Cardiac septum (tissue), 1 donor: ENCODE measurements at regions not wholly inside any gene's neighbourhood (a gene's known extent, or its start where the extent isn't known, plus 50 kb on each side); places are given as distances from the start of the nearest gene placed in this dataset.
A peak's percentile ranks its signal among the peaks of the same experiment; 100 is the strongest.

Experiments
- DNase-seq: peaks from one replicate; pipeline ENCODE4 v3.0.0-alpha.2; 2020; ENCODE audit warnings: low spot score
- intact Hi-C: fragments of 100-400 bp; cut with DNase I; formaldehyde crosslinking; loops from one replicate; pipeline ENCODE4 v1.14.0; 2022
- donor health status: DM: no; HTN: no; CAD: no.

GRCh38 chr14:105842105-105842504 is 315.7 kb downstream of the TMEM121 start:
- DNase-seq: no peak
- intact Hi-C loops: no loop called here

- intact Hi-C loops: no loop called here
- DNase-seq: peak; percentile 67
These were observed 317.2 kb downstream of the TMEM121 start for GRCh38 chr14:105843444-105844046.

DNA sequence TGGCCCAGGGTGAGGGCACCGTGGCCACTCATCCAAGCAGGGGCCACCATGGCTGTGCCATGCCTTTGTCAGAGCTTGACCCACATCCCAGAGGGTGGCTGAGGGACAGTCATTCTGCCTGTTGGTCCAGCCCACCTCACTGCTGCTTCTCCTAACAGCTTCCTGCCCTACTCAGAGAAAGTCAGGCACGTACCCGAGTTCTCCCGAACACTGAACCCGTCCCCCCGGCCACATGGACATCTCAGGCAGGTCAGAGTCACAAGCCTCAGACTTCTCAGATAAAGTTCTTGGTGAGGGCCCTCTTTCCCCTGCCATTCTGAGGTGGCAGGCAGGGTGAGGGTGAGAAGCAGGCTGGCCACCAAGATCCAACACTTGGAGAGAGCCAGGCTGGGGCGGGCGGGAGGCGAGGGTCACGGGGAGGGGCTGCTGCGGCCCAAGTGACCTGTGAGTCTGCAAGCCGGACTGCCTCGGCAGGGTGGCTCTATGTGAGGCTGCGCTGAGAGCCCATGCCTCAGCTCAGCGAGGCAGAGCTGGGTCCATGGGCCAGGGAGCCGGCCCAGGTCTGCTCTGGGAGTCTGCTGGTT is 317.8 kb downstream of the TMEM121 start:
- DNase-seq: peak; percentile 64

GRCh38 chr14:105844810-105845724 is 318.7 kb downstream of the TMEM121 start:
- intact Hi-C loops: no loop called here
- DNase-seq: peak; percentile 68

More for the DNA sequence above, 317.8 kb downstream of the TMEM121 start:
- intact Hi-C loops: no loop called here

GRCh38 chr14:105845725-105846309 is 319.4 kb downstream of the TMEM121 start:
- peak; percentile 70 for DNase-seq
- intact Hi-C loops: no loop called here

DNA sequence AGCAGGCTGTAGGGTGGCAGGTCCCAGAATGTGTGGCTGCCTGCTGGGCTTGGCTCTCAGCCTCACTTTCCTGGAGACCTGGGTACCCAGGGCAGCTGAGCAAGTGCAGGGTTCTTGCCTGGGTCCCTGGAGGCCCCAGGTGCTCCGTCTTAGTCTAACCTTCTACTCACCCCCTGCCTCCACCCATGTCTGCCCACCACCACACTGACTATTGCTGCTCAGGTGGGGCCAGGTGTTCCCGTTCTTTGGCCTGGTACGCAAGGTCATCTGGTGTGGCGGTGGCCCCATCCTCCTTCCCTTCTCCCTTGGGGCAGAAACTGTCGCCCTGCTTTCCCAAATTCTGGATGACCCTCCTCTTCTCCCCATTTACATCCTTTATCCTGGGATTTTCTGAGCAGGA is 319.9 kb downstream of the TMEM121 start:
- no peak for DNase-seq
- intact Hi-C loops: no loop called here

DNA sequence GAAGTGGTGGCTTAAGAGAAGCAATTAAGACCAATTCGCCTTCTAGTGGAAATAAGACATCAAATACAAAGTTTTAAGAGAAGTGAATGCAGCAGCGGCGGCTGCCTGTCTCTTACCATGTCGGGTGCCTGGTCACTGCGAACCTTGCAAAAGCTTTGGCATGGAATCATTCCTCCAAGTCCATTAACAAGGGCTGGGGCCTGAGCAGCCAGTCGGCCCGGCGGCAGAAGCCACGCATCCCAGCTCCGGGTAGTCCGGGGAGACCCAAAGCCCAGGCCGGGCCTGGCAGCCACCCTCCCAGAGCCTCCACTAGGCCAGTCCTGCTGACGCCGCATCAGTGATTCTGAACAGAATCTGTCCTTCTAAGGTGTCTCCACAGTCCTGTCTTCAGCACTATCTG is 321.0 kb downstream of the TMEM121 start:
- intact Hi-C loops: no loop called here
- no peak for DNase-seq

- intact Hi-C loops: no loop called here
- peak; percentile 72 for DNase-seq
These were observed 322.2 kb downstream of the TMEM121 start for GRCh38 chr14:105848570-105848969.

DNA sequence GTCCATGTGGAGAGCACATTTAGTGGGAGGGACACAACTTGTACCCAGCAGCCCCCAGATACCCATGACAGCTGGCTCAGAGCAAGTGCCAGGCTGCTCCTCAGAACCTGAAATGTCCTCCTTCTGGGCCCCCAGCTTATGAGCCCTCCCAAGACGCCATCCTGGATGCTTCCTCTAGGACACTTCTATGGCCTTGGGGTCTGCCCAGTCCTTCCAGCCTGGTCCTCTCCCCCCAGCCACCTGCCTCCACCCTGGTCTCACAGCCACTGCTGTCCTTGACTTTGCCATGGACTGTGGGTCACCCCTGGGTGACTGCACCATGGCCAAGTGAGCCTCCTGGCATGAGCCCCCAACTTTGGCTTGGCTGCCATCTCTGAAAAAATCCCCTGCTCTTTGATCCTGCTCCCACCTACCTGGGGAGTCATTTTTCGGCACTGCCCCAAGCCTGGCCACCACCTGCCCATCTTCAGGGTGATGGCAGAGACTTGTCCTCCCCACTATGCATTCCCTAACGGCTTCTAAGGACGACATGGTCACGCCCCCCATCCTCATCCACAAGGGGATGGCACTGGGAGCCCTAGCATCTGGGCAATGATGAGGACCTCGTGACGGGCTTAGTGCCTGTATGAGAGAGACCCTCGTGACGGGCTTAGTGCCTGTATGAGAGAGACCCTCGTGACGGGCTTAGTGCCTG is 323.7 kb downstream of the TMEM121 start:
- intact Hi-C loops: no loop called here
- DNase-seq: peak; percentile 55

GRCh38 chr14:105850853-105851581 is 324.6 kb downstream of the TMEM121 start:
- intact Hi-C loops: no loop called here
- peak; percentile 67 for DNase-seq

GRCh38 chr14:105851716-105852377 is 325.5 kb downstream of the TMEM121 start:
- peak; percentile 41 for DNase-seq
- intact Hi-C loops: no loop called here

- peak; percentile 69 for DNase-seq
- intact Hi-C loops: no loop called here
These were observed 326.1 kb downstream of the TMEM121 start for GRCh38 chr14:105852378-105853088.

DNA sequence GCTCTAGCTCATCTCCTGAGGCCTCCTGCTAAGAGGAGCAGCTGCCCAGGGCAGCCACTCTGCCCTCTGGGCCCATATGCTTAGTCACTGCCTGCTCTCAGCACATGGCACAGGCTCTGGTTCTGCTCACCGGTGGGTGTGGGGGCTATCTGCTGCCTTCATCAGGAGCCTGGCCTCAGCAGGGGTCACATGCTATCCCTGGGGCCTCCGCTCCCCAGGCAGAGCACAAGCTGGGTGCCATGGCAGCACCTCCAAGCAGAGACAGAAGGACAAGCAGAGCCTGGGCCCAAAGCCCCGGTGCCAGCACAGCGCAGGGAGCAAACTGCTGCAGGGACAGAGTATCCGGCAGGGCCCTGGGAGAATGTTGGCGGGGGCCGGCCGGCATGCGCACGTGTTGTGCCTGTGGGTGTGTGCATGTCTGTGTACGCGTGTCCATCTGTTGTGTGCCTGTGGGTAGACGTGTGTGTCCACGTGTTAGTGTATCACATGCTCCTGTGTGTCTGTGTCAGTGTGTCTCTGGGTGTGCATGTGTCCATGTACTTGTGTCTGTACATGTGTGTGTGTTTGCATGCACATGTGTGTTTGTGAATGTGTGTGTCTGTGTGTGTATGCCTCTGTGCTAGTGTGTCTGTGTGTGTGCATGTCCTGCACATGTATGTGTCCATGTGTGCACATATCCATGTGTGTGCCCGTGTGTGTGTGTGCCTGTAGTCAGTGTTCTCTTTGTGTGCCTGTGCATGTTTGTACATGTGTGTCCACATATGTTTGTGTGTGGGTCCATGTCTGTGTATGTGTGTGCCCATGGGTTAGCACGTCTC is 326.9 kb downstream of the TMEM121 start:
- intact Hi-C loops: no loop called here
- DNase-seq: peak; percentile 54

- peak; percentile 59 for DNase-seq
- intact Hi-C loops: no loop called here
These were observed 327.7 kb downstream of the TMEM121 start for GRCh38 chr14:105853907-105854599.

DNA sequence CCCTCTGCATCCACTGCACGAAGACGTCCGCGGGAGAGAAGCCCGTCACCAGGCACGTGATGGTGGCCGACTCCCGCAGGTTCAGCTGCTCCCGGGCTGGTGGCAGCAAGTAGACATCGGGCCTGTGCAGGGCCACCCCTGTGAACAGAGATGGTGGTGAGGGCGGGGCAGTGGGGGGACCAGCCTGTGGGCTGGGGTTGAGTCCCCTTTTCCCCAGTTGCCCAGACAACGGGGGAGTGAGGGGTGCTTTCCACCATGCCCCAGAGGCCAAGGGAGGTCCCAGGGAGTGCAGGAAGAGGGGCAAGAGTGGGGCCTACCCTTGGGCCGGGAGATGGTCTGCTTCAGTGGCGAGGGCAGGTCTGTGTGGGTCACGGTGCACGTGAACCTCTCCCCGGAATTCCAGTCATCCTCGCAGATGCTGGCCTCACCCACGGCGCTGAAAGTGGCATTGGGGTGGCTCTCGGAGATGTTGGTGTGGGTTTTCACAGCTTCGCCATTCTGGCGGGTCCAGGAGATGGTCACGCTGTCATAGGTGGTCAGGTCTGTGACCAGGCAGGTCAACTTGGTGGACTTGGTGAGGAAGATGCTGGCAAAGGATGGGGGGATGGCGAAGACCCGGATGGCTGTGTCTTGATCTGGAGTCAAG is 328.3 kb downstream of the TMEM121 start:
- peak; percentile 69 for DNase-seq
- intact Hi-C loops: no loop called here
